Stimulated activated CD4-positive, alpha-beta T cell treated with anti-CD3 and anti-CD28 coated beads, Interleukin-4, amount 100 ng/mL, for 1 hour (primary cell): ENCODE measurements at regions not wholly inside any gene's neighbourhood (a gene's known extent, or its start where the extent isn't known, plus 50 kb on each side); places are given as distances from the start of the nearest gene placed in this dataset.

Experiments used
- DNase-seq: peaks from one replicate; pipeline ENCODE4 v3.0.0-alpha.2; 2020

DNA sequence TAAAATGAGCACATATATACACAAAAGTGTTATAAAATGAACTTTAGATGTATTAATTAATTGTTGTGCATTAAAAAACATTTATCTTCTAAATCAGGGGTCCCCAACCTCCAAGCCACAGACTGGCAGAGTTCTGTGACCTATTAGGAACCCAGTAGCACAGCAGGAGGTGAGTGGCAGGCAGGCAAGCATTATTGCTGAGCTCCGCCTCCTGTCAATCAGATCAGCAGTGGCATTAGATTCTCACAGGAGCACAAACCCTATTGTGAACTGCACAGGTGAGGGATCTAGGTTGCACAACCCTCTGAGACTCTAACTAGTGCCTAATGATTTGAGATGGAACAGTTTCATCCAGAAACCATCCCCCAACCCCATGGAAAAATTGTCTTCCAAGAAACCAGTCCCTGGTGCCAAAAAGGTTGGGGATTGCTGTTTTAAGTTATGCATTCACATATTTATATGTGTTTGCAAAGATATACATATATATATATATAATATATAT, 583.7 kb downstream of the KCNJ2 start:
- no peak for DNase-seq

DNA sequence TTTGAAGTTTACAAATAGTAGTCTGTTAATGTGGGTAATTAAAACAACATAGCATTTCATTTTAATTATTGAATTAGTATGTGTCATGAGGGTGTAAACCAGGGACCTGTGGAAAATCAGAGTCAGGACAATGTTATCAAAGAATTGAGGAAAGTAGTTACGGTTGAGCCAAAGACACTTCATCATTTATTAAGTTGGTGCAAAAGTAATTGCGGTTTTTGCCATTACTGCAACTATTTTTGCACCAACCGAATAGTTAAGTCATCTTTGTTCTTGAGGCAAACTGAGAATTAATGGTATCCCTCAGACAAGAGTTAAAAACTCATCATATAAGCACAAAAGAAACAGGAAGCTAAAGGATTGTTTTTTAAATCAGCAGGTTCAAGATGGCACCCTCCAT, 593.7 kb downstream of the KCNJ2 start:
- DNase-seq = no peak

DNA sequence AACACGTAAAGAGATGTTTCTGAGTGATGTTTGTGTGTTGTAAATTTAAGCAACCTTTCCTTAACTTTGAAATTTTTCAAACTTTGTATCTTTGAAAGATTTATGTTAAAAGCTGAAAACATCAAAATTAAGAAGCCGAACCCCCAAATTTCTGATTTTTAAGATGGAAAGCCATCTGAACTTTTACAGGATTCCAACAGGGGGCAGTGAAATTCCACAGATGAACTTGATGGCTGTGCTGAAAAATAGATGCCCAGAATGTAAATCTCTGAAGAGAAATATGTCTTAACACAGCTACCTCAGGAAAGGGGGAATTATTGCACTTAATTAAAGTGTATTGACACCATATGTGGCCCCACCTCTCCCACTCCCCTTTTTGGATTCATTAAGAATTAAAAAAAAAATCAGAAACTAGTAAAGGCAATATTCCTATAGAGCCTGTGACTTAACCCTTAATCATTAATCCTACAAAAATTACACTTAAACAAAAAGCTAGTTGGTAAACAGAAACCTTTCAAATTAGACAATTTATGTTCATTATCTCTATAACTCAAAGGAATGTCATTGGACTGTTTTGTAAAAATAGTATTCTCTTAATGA, 597.9 kb downstream of the KCNJ2 start:
- no peak for DNase-seq

DNA sequence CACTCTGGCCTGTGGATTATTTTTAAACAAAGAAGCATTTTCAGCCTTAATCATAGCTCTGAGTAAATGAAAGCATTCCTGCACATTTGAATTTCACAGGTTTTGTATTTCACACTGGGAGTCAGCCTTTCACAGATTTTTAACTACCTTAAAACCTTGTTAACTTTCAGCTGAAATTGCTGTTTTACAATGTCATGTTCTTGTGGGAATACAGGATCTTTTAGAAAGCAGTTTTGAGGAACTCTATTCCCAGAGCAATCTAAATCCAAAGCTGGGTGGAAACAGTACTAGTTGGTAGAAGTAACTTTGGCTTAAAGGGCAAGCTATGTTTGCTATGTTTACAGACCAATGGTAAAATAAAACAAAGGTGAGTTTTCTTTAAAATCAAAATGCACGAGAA, 600.6 kb downstream of the KCNJ2 start:
- DNase-seq = no peak

DNA sequence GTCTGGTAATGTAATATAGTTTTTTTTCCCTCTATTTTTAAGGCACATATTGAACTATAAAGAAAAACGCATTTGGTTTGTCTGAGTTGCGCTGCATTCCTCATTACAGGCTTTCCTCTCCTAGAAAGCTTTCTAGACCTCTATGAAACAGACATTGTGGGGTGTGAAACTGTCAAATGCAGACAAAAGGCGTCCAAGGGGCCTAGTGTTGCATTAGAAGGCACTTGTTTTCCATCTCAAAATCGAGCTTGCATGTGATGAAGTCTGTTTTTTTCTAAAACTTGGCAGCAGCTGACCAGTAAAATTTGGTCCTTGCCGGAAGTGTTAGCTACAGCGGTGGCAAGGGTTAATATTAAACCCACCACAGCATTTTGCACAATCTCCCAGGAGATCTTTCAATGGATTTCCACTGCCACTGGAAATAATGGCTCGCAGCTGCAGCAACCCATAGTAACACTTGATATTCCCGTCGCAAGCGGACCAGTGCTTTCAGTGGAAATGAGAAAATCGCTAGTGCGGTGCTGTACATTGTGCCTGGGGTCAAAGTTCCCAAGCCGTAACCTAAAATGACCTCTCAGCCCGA, 602.6 kb downstream of the KCNJ2 start:
- no peak for DNase-seq

DNA sequence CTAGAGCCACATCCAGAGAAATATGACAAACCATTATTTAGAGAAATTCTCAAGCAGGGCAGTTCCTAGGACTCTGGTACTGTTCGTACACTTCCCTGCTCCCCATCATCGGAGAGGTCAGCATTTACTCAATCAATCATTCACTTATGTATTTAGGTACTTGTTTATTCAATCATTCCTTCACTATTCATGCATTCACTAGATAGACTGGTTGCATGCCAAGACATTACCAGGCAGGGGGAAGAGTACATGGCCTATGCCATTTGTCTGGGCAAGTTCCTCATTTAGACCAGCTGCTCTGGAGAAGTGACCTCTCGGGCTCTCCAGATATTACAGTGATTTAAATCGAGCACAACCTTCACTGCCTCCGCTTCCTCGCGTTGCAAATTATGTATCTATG, 603.4 kb downstream of the KCNJ2 start:
- no peak for DNase-seq

DNA sequence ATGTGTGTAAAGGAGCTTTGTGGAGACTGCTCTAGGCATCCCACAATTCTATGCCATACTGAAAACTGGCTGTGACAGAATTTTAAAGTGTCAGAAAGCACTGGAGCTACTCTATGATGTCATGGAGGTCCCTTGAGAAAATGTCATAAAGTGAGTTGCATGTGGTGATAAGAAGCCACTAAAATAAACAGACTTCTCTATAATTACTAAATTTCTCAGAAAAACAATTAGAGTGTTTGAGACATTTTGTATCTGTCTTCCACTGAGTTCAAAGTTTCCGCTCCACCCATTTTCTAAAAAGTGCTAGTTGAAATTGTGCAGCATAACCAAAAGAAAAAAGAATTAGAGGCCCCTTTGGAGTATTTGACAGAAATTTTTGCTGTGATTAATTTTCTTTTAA, 603.9 kb downstream of the KCNJ2 start:
- no peak for DNase-seq

DNA sequence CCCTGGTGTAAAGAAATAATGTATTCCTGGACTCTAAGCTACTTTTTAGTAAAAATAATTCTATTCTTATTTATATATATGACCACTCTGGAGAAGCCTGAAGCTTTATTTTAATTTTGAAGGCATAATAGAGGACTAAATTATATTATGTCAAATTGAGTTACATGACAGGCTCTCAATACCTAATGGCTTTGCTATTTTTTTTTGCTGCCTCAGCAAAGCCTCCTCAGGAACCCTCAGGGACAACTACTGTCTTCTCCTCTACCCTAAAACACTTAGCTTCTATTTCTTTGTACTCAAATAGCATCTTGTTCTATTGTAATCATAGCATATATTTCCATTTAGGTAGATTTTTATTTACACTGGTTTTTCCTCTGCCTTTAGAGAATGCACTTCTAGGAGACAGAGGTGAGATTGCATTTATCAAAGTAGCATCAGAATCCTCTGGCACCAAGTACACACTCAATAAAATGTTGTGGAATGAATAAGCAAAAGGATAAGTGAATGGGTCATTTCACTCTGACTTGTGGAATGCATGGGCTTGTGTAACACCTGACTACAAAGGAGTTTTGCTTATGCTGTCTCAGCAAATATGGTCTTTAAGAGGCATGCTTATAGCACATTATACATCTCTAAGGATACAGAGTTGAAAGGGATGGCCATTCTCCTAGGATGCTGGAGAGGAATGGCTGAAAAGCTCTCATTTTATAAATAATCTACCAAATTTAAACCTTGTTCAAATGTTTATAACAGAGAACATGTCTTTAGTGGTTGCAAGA, 605.2 kb downstream of the KCNJ2 start:
- DNase-seq = no peak

DNA sequence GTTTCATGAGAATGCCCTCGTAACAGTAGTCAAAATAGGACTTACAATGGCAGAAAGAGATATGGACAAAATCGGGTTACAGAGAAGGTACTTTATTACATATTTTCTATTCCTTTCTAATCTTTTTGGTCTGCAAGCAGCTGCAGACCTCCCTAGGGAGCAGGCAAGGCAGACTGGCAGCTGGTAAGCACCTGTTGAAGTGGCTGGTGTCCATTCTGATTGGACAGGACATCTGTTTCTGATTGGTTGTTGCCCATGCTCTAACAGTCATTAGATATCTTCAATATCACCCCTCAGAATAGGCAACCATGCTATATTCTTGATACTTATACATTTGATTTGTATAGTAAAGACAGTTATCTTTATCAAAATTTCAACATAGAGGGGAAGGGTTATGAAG, 606.3 kb downstream of the KCNJ2 start:
- no peak for DNase-seq

DNA sequence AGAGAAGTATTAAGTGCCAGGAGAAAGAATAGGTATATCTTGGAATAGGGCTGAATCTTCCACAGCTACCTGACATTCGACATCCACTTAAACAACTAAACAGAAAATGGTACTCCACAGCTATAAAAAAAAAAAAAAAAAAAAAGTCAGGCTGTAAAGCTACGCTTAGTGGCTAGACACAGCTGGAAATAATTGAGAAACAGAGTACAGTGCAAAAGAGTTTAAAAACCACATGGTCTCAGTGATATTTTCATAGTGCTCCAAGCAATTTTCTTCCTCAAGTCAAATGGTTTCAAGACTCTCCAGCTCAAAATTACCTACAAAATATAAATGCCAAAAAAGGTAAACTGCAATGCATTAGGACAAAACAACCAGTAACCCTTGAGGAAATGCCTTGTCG, 607.1 kb downstream of the KCNJ2 start:
- no peak for DNase-seq

DNA sequence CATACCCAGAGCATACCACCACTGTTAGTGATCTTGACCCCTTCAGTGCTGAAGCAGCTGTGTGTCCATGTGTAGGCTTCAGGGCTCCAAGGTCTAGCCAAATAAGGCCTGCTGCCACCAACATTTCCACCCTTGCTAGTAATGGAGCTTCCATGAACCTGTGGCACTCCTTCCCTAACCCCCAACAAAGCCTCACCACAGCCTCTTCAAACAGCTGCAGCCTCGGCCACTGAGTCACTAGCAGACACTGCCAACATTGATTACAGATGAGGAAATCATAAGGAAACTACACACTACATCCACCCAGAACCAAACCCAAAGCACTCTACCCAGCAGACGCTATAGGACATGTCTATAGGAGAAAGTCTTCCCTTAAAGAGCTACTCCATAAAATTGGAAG, 610.7 kb downstream of the KCNJ2 start:
- no peak for DNase-seq

DNA sequence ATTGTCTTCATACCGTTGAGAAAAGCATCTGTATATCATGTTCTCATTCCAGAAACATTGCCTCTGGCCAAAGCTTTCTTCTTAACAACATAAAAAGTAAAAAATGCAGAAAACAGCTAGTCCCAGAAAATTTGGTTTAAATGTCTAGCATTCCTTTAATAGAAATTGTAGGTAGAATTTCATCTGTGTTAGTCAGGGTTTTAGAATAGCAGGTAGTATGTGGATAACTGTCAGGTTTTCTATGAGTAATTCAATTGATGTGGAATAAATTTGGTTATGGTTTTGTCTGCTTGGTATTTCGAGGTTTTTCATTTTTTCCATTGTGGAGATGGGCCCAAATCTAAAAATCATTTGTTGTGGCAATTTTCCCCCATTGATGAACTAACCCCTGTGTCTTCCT, 616.7 kb downstream of the KCNJ2 start:
- DNase-seq = no peak

DNA sequence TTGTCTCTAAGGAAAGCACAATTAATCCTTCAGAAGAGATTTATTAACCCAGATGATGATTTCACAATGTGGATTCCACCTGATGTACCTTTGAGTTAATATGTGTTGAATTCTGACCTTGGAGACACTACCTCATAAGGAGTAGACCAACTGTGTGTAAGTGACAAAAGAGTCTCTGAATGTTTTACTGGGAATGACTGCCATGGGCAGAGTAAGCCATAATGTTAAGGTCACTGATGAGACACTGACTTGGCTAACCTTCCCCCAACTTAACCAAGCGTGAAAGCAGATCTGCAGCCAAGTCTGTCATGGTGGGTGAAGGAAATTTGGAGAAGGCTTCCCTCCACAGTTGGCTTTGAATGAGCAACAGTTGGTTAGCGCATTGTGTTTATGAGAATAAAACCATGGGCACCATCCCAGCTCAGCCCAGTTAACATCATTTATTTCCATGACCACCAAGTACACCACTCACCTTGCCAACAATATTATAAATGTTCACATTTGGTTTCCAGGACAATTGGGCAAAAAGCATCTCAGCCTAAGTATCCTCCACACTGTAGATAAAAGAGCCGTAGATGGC, 618.5 kb downstream of the KCNJ2 start:
- DNase-seq = no peak

DNA sequence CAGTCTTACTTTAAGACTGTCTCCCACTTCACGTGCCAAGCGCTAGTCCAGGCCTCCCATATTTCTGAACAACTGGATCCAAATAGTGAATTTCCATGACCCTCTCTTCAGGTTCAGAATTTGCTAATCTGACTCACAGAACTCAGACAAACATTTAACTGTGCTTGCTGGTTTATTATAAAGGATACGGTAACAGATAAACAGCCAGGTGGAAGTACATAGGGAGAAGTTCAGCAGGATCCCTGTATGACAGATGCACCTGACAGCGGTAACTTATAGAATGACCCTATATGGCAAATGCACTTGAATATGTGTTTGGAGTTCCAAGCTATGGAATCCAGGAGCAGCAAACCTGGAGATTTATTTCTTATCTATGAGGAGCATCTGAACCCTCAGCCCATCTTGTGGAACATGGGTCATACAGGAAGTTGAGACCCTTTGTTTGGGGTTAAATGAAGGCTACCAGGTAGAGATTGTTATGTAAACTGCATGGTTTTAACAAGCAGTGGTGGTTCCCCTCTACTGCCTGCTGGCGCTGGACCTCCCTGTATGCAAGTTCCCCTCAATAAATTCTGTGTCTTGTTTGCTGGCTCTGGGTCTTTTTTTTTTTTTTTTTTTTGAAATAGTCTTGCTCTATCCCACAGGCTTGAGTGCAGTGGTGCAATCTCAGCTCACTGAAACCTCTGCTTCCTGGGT, 622.6 kb downstream of the KCNJ2 start:
- DNase-seq = no peak

DNA sequence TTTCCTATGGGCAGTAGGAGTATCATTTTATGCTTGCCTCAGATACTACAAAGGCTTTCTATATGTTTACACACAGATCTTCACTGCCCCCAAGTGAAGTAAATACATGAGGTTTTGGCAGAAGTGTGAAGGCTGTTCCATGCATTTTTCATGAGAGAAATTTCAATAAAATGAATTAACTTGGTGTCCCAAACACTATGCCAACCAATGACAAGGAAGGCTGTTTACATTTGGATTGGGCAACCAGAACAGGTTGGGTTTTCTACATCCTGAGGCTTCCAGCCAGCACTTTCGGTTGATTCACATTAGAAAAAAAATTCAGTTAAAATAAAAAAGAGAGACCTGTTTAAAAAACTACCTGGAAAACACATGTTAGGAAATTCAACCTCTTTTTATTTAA, 625.4 kb downstream of the KCNJ2 start:
- no peak for DNase-seq

DNA sequence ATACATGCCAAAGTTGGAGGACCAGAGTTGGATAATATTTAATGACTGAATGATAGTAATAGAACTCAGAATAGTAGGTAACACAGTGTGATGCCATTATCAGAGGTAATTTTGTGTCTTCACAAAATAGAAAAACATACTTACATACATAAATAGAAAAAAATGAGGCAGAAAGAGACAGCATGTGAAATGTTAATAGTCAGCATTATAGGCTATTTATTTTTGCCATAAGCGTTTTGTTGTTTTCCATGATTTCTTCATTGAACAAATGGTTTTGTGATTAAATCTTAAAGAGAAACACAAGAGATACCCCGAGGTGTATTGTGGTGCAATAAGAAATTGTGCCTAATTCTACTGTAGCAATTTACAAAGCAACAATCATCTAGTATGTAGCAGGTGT, 626.3 kb downstream of the KCNJ2 start:
- no peak for DNase-seq

DNA sequence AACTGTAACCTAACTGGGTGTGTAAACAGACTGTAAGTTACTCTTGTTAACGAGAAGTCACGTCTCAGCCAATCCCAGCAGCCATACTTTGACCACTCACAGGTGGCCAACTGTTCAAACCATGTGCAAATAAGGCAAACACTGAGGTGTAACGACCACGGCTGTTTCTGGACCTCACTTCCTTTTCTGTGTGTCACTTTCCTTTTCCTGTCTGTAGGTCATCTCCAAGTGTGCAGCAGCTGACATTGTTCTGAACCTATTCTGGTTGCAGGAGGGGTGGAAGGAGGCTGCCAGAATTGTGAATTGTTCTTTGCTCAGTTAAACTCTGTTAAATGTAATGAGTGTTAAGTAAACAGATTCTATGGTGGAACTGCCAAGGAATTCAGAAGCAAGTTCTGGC, 627.4 kb downstream of the KCNJ2 start:
- no peak for DNase-seq

DNA sequence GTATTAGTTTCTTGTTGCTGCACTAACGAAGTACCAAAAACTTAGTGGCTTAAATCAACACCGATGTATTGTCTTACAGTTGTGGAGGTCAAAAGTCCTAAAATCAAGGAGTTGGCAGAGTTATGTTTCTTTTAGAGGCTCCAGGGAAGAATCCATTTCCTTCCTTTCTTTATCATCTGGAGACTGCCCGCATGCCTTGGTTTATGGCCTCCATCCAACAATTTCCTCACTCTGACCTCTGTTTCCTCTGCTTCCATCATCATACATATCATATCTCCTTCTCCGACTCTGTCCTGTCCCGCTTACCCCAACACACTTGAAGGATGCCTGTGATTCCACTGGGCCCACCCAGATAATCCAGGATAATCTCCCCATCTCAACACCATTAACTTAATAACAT, 627.8 kb downstream of the KCNJ2 start:
- no peak for DNase-seq

DNA sequence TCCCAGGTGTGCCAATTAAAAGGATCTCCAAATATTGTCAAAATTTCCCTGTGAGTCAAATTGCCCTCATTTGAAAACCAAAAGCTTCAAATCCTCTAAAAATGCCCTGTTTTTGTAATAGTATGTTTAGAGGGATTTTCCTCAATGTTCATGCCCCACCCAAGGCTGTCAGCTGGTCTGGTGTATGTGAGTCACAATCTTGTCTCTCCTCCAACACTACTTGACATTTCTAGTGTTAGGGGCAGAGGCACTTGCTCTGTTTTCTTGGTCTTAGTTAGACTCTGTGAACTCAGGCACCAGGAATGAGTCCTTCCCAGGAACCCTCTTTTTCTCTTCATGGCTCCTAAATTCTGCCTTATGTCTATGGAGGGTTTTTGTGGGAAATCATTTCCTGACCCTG, 634.8 kb downstream of the KCNJ2 start:
- no peak for DNase-seq

DNA sequence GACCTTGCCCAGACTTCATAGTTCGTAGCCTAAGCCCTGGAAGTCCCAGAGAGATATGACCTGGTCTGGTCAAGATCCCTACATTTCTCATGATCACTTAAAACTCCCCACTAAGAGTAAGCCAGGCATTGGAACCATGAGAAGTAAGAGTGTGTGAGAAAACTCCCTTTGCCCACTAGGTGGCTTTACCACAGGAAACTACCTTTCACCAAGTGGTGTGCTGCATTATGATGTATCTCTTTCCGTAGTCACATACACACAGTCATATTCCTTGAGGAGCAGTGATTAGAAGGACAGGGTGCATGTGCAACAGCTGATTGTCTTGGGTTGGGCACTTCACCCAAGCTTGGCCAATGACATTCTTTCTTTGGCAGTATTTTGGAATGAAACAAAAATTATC, 639.3 kb downstream of the KCNJ2 start:
- DNase-seq = no peak

DNA sequence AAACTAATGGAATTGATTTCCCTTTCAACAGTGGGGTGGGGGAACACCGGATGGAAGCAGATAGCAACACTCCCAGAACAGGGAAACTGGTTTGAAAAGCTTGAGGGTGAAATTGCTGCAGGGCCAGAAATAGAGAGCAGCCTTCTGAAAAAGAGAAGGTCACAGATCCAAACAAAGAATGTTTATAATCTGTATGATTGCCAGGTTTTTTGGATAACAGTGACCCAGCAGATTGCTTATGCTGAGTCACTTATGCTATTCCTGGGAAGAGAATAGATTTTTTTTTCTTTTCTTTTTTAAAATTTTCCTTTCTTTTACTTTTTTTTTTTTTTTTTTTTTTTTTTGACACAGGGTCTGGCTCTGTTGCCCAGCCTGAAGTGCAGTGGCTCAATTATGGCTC, 641.3 kb downstream of the KCNJ2 start:
- no peak for DNase-seq

DNA sequence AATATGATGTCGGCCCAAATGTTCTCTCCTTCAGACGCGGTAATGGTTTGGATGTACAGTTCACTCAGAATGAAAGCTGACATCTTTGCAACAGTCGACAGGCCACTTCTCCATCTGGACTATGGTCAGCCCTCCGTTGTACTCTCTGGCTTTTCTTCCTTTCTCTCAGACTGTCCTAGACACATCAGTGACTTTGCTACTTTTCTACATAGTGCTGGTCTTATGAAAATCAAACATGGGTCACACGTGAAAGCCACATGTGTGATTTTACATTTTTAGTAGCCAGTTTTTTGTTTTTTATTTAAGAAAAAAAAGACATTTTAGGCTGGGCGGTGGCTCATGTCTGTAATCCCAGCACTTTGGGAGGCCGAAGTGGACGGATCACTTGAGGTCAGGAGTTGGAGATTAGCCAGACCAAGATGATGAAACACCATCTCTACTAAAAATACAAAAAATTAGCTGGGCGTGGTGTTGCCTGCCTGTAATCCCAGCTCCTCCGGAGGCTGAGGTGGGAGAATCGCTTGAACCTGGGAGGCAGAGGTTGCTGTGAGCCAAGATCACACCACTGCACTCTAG, 644.1 kb downstream of the KCNJ2 start:
- no peak for DNase-seq

DNA sequence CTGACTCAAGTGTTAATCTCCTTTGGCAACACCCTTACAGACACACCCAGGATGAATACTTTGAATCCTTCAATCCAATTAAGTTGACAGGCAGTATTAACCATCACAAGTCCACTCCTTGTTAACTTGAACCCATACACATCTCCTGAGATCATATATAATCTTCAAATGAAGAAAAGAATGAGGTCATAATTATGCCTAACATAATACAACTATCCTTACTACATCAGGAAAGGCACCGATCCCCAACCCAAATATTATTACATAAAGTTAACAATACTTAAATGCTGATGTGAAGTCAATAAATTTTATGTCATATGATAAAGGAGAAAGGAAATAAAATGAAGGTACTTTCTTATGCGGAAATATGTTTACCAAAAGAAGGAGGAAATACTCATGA, 649.9 kb downstream of the KCNJ2 start:
- no peak for DNase-seq
